Panc1 (cell line): ENCODE measurements at regions not wholly inside any gene's neighbourhood (a gene's known extent, or its start where the extent isn't known, plus 50 kb on each side); places are given as distances from the start of the nearest gene placed in this dataset.

ENCODE experiments used
- SIN3A ChIP-seq: IDR thresholded peaks from 2 replicates; pipeline ENCODE4 v1.6.1; 2012; ENCODE audit warnings: low read depth, mild to moderate bottlenecking, low read length, moderate library complexity, borderline replicate concordance; ENCODE audit not compliant: insufficient read depth
- TF ChIP-seq, protein P1 (sequence below): fragments of 450-650 bp; IDR thresholded peaks from 2 replicates; pipeline ENCODE4 v1.5.1; 2017; ENCODE audit warnings: mild to moderate bottlenecking

DNA sequence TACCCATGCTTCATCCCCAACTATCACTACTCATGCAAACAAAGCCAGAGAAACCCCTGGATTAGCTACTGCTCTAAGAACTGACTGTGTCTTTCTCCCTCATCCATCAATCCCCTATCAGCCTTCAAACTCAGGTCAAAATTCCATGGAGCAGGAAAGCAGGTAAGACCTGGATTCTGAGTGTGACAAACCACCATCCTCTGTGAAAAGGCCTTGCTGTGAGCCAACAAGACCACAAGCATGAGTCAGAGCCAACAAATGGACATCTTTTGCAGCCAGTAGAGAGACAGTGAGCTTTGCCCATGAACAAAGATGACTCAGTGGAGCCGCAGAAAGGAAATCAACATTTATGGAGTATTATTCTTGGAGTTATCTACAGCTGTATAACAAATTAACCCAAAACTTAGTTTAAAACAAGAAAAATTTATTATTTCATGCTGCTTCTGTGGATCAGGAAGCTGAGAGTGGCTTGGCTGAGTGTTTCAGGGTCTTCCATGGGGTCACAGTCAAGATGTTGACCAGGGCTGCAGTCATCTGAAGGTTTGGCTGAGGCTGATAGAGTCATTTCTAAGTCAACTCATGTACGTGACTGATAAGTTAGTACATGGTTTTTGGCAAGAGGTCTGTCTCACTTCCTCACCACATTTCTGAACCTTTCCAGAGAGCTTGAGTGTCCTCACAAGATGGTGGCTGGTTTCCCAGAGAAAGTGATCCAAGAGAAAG is 61.1 kb downstream of the PITPNM2 start:
- TF ChIP-seq, protein P1, sequence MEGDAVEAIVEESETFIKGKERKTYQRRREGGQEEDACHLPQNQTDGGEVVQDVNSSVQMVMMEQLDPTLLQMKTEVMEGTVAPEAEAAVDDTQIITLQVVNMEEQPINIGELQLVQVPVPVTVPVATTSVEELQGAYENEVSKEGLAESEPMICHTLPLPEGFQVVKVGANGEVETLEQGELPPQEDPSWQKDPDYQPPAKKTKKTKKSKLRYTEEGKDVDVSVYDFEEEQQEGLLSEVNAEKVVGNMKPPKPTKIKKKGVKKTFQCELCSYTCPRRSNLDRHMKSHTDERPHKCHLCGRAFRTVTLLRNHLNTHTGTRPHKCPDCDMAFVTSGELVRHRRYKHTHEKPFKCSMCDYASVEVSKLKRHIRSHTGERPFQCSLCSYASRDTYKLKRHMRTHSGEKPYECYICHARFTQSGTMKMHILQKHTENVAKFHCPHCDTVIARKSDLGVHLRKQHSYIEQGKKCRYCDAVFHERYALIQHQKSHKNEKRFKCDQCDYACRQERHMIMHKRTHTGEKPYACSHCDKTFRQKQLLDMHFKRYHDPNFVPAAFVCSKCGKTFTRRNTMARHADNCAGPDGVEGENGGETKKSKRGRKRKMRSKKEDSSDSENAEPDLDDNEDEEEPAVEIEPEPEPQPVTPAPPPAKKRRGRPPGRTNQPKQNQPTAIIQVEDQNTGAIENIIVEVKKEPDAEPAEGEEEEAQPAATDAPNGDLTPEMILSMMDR = no peak
- no peak for TF ChIP-seq SIN3A
